HL-60 (cell line): ENCODE measurements at regions not wholly inside any gene's neighbourhood (a gene's known extent, or its start where the extent isn't known, plus 50 kb on each side); places are given as distances from the start of the nearest gene placed in this dataset.

ENCODE experiments used
- DNase-seq, 2 experiments: peaks; one replicate each; pipeline ENCODE4 v3.0.0-alpha.2; 2010 to 2020; ENCODE audit warnings: low read depth in 1 of 2, low spot score in 1 of 2
- H3K27ac ChIP-seq: fragments of 250-450 bp; sonication (Bioruptor Pico); replicated peaks from 2 replicates; pipeline ENCODE4 v1.5.1; 2020; ENCODE audit warnings: mild to moderate bottlenecking, moderate library complexity
- H3K27me3 ChIP-seq: fragments of 250-450 bp; sonication (Bioruptor Pico); 2 replicates; pipeline ENCODE4 v1.5.1; 2021; ENCODE audit warnings: mild to moderate bottlenecking, moderate library complexity; ENCODE audit not compliant: insufficient read depth, poor library complexity, severe bottlenecking
- H3K4me3 ChIP-seq: replicated peaks from 2 replicates; pipeline ENCODE4 v1.5.1; 2011; ENCODE audit warnings: mild to moderate bottlenecking, control low read depth, low read length; ENCODE audit not compliant: insufficient read depth
- CTCF ChIP-seq: IDR thresholded peaks from one replicate; pipeline ENCODE4 v1.5.1; 2011; ENCODE audit warnings: low read length, control low read depth, inconsistent platforms; ENCODE audit not compliant: insufficient read depth
- GABPA ChIP-seq: IDR thresholded peaks from 2 replicates; pipeline ENCODE4 v1.6.1; 2012; ENCODE audit warnings: low read depth
- POLR2AphosphoS5 ChIP-seq: IDR thresholded peaks from 2 replicates; pipeline ENCODE4 v1.6.1; 2012; ENCODE audit warnings: low read depth
- REST ChIP-seq: IDR thresholded peaks from 2 replicates; pipeline ENCODE4 v1.6.1; 2012; ENCODE audit warnings: low read depth; ENCODE audit not compliant: insufficient replicate concordance
- SPI1 ChIP-seq: IDR thresholded peaks from 2 replicates; pipeline ENCODE4 v1.6.1; 2012; ENCODE audit warnings: low read depth, mild to moderate bottlenecking, borderline replicate concordance

GRCh38 chrX:140433582-140433981 is 71.3 kb downstream of the SOX3 start:
- Histone ChIP-seq H3K27me3 (no peaks in the 10 kb centered on the region), H3K27ac (no peak overlapping the region), H3K4me3 (no peak overlapping the region)
- TF ChIP-seq POLR2AphosphoS5 = no peak
- TF ChIP-seq REST = no peak
- no peak for TF ChIP-seq GABPA
- TF ChIP-seq SPI1 = no peak
- TF ChIP-seq CTCF = no peak
- DNase-seq = no peak

GRCh38 chrX:140432346-140433175 is 72.3 kb downstream of the SOX3 start:
- TF ChIP-seq CTCF = no peak
- TF ChIP-seq REST = no peak
- no peak for TF ChIP-seq POLR2AphosphoS5
- TF ChIP-seq SPI1 = no peak
- no peak for TF ChIP-seq GABPA
- no peak for DNase-seq
- Histone ChIP-seq H3K27me3 (no peaks in the 10 kb centered on the region), H3K4me3 (no peak overlapping the region), H3K27ac (no peak overlapping the region)

GRCh38 chrX:140431521-140431920 is 73.3 kb downstream of the SOX3 start:
- TF ChIP-seq GABPA = no peak
- no peak for TF ChIP-seq POLR2AphosphoS5
- no peak for TF ChIP-seq REST
- TF ChIP-seq SPI1 = no peak
- no peak for TF ChIP-seq CTCF
- no peak overlapping the region for H3K4me3 ChIP-seq
- H3K27me3 ChIP-seq = no peaks in the 10 kb centered on the region
- no peak for DNase-seq
- no peak overlapping the region for H3K27ac ChIP-seq
